ENCODE measurements at regions not wholly inside any gene's neighbourhood (a gene's known extent, or its start where the extent isn't known, plus 50 kb on each side); places are given as distances from the start of the nearest gene placed in this dataset.
A peak's percentile ranks its signal among the peaks of the same experiment; 100 is the strongest.

DNA sequence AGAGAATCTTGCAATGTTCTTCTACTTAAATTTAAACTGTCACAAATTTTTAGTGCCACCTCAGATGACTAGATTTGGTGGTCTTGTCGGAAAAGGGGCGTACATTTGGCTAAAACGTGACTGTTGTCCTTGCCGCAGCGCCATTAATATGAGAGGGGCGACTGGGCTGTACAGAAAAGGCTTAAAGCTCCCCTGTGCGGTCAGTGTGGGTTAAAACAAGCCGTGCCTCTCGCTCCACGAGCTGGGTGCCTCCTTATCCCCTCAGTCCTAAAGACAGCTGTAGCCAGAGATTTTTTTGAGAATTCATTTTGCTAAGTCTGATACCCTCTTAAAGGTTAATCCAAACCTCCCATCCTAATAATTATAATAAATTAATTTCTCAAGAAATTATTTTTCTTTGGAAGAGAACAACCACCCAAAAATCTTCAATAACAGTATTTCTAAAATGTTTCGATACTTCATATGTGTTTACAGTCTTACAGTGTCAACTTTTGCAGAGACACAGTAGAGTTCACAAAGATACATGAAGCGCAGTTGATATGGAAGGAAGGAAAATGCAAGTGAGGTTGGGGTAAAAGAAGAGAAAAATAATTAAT lies 68.6 kb downstream of the C7orf25 start:
- Histone ChIP-seq H3K9ac (ENCODE audit: insufficient read depth in 1 of 2, low read depth in 2 of 2, low read length in 2 of 2) (no peak overlapping the region), H3K4me2 (ENCODE audit: insufficient read depth, low read length) (peak overlapping the region; percentile 43; the same call in 1 of the 2 replicates), H3K27ac (ENCODE audit: extremely low read depth, low read depth, low read length) (no peak overlapping the region), H2AFZ (ENCODE audit: low read depth, low read length) (peak overlapping the region; percentile 73; the same call in 1 of the 2 replicates), H3K4me1 (replicated peaks in 1 of 2; ENCODE audit: control insufficient read depth in 2 of 2, insufficient read depth in 2 of 2, low read length in 2 of 2) (no peaks in the 10 kb centered on the region), H3K9me3 (replicated peaks; ENCODE audit: control insufficient read depth, insufficient read depth, low read depth, low read length) (no peaks in the 10 kb centered on the region), H4K20me1 (replicated peaks; ENCODE audit: control insufficient read depth, insufficient read depth, low read length) (no peaks in the 10 kb centered on the region), H3K9me1 (ENCODE audit: control insufficient read depth, insufficient read depth, low read length) (no peaks in the 10 kb centered on the region), H3K4me3 (no peak overlapping the region), H3K27me3 (ENCODE audit: control insufficient read depth in 2 of 2, insufficient read depth in 2 of 2, low read length in 2 of 2) (peaks cover 0 to 9% of the 10 kb centered on the region in 2 experiments; a peak in 1 of 5 replicates), H3K36me3 (ENCODE audit: control insufficient read depth, insufficient read depth, low read length) (no peaks in the 10 kb centered on the region), H3K79me2 (ENCODE audit: control insufficient read depth, insufficient read depth, low read length) (no peaks in the 10 kb centered on the region)
- ChIA-PET CTCF (ENCODE audit: low intra/inter-chr PET ratio) (interaction anchor here (0.7 to 1.1 kb wide), 3 partner anchors 10 to 863 kb away, joined by 3 read pairs; no protein-coding TSS in a partner anchor), POLR2A (interaction anchor here (0.7 kb wide), 1 partner anchor 22 kb away, joined by 3 read pairs; no protein-coding TSS in a partner anchor)
- no TSS peak for BruUV-seq (replicated peaks)
- intact Hi-C loops (cut with micrococcal nuclease), result loop anchor here (1.0 to 5.0 kb wide), 2 partner anchors 866 to 901 kb away; no protein-coding TSS in a partner anchor
- FAIRE-seq, result peak; percentile 93
- in situ Hi-C loops (cut with MboI), result loop anchor here (25.0 kb wide), 1 partner anchor 906 kb away; no protein-coding TSS in a partner anchor
- under 1% methylated on average over 12 of the region's 12 CpGs for WGBS (ENCODE audit: insufficient coverage, low coverage, missing lambda C conversion rate)
- ATAC-seq, result peak; percentile 100
- peak; percentile 22 to 69 (median 44) for DNase-seq (ENCODE audit: extremely low read depth in 1 of 4, low spot score in 3 of 4)
- TF ChIP-seq ZNF75A (CRISPR knock-in tag; IDR thresholded peaks at IDR 0.05), result no peak
- no peak for TF ChIP-seq CBX3 (IDR thresholded peaks at IDR 0.05; ENCODE audit: borderline replicate concordance in 1 of 2, low read length in 2 of 2)
- no peak for TF ChIP-seq GATAD2A (IDR thresholded peaks at IDR 0.05)
- TF ChIP-seq, protein P1, sequence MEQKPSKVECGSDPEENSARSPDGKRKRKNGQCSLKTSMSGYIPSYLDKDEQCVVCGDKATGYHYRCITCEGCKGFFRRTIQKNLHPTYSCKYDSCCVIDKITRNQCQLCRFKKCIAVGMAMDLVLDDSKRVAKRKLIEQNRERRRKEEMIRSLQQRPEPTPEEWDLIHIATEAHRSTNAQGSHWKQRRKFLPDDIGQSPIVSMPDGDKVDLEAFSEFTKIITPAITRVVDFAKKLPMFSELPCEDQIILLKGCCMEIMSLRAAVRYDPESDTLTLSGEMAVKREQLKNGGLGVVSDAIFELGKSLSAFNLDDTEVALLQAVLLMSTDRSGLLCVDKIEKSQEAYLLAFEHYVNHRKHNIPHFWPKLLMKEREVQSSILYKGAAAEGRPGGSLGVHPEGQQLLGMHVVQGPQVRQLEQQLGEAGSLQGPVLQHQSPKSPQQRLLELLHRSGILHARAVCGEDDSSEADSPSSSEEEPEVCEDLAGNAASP (IDR thresholded peaks at IDR 0.05), result no peak
- TF ChIP-seq SMC3 (conservative IDR thresholded peaks at IDR 0.05; ENCODE audit: insufficient read depth, low read depth, low read length), result peak; percentile 62
- TF ChIP-seq FOXA3 (CRISPR knock-in tag; conservative IDR thresholded peaks at IDR 0.05 in 1 of 2, IDR thresholded peaks at IDR 0.05 in 1 of 2), result no peak
- TF ChIP-seq RAD21 (CRISPR knock-in tag; conservative IDR thresholded peaks at IDR 0.05 in 1 of 2, IDR thresholded peaks at IDR 0.05 in 1 of 2), result peak; percentile 74 to 79
- TF ChIP-seq, protein P2, sequence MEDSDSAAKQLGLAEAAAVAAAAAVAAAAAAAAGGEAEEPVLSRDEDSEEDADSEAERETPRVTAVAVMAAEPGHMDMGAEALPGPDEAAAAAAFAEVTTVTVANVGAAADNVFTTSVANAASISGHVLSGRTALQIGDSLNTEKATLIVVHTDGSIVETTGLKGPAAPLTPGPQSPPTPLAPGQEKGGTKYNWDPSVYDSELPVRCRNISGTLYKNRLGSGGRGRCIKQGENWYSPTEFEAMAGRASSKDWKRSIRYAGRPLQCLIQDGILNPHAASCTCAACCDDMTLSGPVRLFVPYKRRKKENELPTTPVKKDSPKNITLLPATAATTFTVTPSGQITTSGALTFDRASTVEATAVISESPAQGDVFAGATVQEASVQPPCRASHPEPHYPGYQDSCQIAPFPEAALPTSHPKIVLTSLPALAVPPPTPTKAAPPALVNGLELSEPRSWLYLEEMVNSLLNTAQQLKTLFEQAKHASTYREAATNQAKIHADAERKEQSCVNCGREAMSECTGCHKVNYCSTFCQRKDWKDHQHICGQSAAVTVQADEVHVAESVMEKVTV (CRISPR knock-in tag; IDR thresholded peaks at IDR 0.05), result 0 out of 2 replicates have a peak, but pooled peaks have one; percentile 28
- TF ChIP-seq, protein P3, sequence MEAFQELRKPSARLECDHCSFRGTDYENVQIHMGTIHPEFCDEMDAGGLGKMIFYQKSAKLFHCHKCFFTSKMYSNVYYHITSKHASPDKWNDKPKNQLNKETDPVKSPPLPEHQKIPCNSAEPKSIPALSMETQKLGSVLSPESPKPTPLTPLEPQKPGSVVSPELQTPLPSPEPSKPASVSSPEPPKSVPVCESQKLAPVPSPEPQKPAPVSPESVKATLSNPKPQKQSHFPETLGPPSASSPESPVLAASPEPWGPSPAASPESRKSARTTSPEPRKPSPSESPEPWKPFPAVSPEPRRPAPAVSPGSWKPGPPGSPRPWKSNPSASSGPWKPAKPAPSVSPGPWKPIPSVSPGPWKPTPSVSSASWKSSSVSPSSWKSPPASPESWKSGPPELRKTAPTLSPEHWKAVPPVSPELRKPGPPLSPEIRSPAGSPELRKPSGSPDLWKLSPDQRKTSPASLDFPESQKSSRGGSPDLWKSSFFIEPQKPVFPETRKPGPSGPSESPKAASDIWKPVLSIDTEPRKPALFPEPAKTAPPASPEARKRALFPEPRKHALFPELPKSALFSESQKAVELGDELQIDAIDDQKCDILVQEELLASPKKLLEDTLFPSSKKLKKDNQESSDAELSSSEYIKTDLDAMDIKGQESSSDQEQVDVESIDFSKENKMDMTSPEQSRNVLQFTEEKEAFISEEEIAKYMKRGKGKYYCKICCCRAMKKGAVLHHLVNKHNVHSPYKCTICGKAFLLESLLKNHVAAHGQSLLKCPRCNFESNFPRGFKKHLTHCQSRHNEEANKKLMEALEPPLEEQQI (IDR thresholded peaks at IDR 0.05), result no peak
- TF ChIP-seq, protein P4, sequence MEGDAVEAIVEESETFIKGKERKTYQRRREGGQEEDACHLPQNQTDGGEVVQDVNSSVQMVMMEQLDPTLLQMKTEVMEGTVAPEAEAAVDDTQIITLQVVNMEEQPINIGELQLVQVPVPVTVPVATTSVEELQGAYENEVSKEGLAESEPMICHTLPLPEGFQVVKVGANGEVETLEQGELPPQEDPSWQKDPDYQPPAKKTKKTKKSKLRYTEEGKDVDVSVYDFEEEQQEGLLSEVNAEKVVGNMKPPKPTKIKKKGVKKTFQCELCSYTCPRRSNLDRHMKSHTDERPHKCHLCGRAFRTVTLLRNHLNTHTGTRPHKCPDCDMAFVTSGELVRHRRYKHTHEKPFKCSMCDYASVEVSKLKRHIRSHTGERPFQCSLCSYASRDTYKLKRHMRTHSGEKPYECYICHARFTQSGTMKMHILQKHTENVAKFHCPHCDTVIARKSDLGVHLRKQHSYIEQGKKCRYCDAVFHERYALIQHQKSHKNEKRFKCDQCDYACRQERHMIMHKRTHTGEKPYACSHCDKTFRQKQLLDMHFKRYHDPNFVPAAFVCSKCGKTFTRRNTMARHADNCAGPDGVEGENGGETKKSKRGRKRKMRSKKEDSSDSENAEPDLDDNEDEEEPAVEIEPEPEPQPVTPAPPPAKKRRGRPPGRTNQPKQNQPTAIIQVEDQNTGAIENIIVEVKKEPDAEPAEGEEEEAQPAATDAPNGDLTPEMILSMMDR (IDR thresholded peaks at IDR 0.05 in 2 of 3, conservative IDR thresholded peaks at IDR 0.05 in 1 of 3; ENCODE audit: insufficient read depth in 2 of 3, low read depth in 1 of 3, low read length in 3 of 3), result peak; percentile 72 to 81 (median 75)
- TF ChIP-seq YY1 (IDR thresholded peaks at IDR 0.05; ENCODE audit: borderline replicate concordance in 1 of 3, control insufficient read depth in 1 of 3, extremely low read depth in 1 of 3, insufficient read depth in 3 of 3, insufficient read length in 1 of 3, insufficient replicate concordance in 2 of 3, low read depth in 1 of 3, low read length in 2 of 3), result peak in 2 of 3 experiments; percentile 59 to 78

All from K562 (cell line).